Kasumi-1 (cell line): ENCODE measurements at regions not wholly inside any gene's neighbourhood (a gene's known extent, or its start where the extent isn't known, plus 50 kb on each side); places are given as distances from the start of the nearest gene placed in this dataset.
"Not testable (repeated sequence)": the region's sequence is repeated elsewhere in the genome, so short reads cannot be mapped to it uniquely, and the experiment has no call there.

ENCODE experiments used
- DNase-seq, 2 experiments: peaks; one replicate each; lab custom pipeline; 2025; lab: John Stamatoyannopoulos, UW

DNA sequence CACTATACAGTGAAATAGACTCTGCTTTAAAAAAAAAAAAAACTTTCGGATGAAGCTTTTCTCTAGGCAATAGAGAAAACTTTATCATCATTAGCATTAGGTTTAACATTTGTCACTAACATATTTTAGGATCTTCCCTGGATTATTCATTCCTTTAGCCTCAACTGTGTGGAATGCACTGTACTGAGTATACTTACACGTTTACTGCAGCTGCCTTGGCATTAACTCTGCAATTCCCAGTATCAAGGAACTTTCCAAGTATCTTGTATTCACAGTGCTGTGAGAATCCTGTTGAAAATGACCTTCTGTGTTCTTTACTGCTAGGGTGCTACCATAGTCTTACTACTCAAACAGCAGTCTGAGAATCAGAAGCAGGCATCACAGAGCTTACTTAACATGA is 328.2 kb upstream of the COL3A1 start:
- no peak for DNase-seq

DNA sequence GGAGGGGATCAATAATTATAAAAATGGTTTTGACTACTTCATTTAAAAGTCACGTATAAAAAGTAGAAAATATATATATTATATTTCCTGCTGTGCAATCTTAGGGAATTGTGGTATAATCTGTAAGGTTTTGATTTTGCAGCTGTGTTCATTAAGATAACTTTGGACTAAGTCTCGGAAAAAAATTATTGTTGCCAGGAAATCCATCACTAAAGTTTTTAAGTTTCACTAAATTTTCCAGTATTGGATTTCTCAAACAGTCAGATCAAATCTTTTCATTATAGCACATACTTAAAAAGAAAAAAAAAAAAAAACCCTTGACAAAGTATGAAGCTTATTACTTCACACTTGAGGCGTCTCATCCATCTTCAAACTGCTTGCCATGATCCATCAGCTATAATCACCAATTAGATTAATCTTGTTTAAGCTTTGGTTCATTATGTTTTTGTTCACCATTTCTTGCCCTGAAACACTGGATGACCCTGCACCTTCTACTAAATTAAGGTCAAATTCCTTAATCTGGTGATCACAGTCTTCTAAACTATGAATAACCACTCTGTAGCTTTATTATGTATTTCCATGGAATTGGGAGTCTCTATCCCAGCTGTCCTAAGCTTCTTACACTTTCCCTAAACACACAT is 326.6 kb upstream of the COL3A1 start:
- no peak for DNase-seq

DNA sequence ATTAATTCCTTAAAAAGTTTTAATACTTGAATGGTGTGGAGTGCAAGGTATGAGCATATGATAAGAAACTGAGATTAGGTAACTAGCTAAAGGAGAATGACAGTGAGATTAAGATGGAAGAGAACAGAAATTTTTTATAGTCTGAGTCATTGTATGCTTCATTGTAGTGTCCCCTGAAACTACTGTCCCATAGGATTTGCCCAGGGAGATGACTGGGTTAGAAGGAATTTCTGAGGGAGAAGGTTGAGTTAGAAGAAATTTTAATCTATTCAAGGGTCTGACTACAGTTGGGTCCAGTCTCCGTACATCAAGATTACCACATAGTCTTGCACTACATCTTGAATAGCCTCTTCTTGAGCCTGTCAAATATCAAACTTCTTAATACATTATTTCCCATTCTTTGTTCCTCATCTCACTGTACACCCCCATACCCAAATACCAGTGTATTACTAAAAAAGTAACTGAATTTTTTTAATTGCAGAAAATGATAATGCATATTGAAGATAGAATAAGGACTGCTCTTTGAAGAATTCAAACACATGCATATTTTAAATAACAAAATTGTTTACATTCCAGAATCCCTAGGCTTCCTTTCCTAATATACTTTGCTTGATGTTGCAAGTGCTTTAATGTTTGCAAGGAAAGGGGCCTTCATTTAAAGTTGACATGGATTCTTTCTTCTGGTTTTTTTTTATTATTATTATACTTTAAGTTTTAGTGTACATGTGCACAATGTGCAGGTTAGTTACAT is 314.3 kb upstream of the COL3A1 start:
- no peak for DNase-seq

DNA sequence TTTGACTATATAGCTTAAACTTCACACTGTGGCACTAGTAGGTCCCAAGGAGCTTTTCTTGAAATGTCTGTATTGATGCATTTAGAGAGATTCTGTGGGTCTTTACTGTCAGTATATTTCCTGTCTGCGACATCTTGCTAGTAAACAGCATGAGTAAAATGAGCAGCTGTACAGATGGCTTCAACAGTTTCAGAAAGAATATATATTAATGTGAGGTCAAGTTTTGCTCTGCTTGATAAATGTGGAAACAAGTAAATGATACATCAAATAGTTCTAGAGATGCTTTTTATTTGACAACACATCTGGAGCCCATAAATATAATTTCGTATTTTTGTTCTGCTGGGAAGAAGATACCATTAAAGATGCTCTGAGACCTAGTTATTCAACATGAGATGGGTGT is 310.9 kb upstream of the COL3A1 start:
- no peak for DNase-seq

DNA sequence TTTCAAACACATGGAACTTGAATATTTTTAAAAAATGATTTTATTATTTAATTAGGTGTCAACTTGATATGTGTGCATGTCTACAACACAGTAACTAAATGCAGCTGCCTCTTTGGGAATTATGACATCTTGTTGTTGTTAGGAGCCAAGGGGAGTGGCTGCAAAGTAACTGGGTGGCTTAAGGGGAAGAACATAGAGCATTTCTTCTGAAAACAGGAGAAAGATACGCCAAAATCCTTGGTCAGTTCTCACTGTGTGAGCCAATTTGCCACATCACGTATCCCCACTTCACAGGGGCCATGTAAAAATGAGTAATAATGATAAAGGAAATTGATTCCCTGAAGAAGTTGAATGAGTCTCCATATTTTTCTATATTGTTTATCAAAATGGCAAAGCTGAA is 309.8 kb upstream of the COL3A1 start:
- no peak for DNase-seq

DNA sequence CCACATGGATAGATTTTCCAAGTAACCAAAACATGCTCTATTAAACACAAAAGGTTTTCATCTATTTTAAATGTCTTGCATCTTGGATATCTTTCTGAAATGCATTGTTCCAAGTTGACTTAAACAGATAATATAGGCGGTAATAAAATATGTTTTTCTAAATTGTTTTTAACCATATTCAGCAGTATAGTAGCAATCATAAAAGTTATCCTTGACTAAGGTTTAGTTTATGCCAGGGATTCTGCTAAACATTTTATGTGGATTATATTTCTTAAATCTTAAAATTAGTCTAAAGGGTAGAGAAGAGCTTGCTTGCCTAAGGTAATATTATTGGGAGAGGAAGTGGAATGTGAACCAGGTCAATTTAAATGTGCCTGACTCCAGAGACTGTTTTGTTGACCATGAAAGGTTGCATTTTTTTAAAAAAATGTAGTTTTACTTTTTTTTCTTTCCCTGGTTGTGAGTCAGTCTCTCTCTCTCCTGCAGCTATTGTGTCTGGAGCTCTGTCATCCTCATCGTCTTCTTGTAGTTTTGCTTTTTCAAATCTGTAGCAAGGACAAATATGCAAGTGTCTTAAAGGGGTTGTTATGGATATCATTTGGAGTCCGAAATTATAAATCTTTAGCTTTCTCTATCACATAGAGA is 309.1 kb upstream of the COL3A1 start:
- DNase-seq: no peak

DNA sequence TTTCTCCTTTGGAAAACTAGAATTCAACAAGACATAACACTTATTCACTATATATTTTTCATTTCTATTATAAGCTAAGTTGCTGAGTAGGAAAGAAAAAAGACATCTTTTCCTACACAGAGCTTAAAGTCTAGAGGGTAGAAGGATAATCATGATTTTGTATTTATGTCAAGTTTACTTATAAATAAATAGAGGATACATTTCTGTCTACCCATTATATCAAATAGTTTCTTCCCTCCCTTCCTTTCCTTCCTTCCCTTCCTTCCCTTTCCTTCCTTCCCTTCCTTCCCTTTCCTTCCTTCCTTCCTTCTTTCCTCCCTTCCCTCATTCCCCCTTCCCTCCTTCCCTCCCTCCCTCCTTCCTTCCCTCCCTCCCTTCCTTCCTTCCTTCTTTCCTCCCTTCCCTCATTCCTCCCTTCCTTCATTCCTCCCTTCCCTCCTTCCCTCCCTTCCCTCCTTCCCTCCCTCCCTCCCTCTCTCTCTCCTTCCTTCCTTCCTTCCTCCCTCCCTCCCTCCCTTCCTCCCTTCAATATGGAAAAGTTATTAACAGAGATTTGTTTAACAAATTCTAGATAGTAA is 308.4 kb upstream of the COL3A1 start:
- DNase-seq: no peak

DNA sequence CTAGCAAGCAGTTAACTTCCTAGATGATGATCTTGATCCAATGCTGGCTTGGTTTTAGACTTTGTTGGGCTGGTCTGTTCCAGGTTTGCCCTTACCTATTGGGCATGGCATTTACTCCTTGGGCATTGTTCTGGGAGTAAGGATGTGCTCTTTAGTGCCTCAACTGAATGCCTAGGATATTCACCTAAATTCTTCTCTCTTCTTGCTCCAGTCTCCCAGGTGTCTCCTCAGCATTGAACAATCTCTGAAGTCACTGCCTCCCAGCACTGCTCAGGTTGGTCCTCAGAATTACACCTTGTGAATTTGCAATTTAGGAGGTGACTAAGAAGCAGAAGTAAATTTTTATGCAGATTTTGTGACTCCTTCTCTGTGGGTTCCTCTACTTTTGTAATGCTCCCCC is 307.7 kb upstream of the COL3A1 start:
- no peak for DNase-seq

DNA sequence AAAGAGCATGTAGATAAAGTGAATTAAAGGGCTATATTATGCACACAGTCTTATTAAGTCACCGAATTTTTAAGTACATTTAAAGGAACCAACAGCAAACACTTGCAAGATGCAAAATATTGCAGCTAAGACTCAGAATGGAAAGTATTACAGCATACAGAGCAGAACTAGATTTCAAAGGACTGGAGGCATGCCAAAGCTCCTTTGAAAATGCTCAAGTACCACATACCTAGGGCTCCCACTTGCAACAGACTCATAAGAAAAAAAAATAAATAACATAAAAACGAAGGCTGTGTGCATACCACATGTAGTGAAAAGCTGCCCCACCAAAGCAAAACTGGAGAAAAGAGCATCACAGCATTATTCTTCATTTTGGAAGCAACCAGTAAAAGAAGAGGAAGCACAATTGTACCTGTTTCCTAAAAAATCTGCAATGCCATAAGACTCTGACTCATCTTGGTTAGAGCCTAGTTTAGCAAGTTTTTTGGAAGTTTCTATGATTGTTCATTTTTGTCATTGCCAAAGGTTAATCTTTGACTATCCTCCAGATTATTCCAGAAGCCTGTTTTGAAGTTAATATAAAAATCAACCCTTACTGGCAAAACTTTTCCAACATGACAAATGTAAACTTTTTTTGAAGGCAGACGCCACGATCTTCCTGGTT is 306.0 kb upstream of the COL3A1 start:
- DNase-seq: no peak

DNA sequence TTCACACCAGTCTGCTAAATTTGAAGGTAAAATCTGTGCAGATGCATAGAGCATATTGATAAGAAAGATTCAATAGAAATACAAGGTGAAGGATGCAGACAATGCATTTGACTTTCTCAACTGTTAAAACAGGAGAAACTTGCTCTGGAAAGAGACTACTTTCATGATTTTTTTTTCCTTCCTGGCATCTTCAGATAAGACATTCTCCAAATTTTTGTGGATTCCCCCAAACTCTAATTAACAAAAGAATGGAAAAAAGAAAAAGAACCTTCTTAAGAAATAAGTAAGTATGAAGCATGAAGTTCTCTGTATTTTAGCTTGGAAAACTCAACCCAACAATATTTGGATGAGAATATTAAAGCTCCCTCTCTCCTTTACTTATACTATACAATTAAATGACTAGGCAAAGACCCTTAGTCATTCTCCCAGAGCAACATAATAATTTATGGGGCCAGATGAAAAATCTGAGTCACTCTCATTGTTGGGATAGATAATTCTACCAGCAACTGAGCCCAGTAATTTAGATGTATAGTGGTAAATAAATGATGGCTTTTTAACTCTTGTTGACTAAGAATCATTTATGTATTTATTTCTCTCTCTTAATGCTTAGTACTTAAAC is 298.7 kb upstream of the COL3A1 start:
- DNase-seq: no peak

DNA sequence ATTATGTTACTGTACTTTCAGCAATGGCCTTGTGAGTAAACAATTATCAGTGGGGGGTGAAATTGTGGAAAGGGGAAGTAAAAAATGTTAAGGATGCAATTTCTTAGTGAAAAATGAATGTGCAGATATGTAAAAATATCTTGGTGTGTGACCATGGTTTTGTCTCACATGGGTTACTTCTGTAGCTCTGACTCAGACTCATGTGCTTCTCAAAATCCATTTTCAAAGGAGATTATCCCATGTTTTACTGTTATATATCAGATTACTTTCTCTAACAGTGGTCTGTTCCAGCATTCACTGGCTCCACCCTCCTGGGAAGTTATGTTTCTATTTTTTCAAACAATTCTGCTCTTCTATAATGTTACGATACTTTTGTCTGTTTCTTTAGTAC is 298.2 kb upstream of the COL3A1 start:
- no peak for DNase-seq

DNA sequence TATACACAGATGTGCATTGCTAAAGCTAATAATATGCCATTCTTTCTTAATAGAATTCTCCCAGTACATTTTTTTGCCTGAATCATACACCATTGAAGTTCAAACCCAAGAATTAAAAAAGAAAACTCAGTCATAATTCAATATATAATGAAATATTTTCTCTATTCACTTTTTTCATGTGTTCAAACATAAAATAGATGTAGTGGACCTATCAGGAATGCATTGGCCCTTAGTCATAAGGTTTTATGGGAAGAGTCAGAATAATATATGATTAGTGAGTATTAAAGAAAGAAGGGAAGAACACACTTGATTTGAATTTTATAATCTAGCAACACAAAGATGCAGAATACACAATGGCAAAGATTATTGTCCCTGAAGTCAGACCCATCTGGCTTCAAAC is 297.0 kb upstream of the COL3A1 start:
- DNase-seq: no peak

DNA sequence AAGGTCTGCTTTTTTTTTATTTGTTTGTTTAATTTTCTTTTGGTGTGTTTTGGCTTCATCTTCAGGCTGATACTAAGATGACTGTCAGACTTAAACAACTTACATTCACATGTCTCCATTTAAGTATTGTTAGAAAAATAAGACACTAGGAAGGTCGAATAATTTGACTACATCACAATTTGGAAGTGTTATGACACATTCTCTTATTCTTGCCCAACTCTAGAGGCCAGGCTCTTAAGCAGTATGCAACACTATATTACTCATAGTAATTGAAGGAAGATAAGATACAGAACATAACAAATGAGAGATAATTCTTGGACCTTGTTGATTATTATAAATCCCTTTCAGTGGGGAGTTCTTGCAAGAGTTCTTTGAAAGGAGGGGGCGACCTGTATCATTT is 295.3 kb upstream of the COL3A1 start:
- no peak for DNase-seq

DNA sequence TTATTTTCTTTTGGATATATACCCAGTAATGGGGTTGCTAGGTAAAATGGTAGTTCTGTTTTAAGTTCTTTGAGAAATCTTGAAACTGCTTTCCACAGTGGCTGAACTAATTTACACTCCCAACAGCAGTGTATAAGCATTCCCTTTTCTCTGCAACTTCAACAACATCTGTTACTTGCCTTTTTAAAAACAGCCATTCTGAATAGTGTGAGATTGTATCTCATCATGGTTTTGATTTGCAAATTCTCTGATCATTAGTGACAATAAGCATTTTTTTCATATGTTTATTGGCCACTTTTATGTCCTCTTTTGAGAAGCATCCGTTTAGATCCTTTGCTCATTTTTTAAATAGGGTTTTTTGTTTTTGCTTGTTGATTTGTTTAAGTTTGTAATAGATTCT is 291.3 kb upstream of the COL3A1 start:
- no peak for DNase-seq

DNA sequence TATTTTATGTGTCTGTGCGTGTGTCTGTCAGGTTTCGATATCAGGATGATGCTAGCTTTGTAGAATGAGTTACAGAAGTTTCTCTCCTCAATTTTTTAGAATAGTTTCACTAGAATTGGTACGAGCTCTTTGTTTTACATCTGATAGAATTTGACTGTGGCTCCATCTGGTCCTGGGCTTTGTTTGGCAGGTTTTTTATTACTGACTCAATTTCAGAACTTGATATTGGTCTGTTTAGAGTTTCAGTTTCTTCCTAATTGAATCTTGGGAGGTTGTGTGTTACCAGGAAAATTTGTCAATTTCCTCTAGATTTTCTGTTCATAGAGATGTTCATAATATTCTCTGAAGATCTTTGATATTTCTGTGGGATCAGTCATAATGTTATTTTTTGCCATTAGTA is 289.4 kb upstream of the COL3A1 start:
- DNase-seq: no peak

DNA sequence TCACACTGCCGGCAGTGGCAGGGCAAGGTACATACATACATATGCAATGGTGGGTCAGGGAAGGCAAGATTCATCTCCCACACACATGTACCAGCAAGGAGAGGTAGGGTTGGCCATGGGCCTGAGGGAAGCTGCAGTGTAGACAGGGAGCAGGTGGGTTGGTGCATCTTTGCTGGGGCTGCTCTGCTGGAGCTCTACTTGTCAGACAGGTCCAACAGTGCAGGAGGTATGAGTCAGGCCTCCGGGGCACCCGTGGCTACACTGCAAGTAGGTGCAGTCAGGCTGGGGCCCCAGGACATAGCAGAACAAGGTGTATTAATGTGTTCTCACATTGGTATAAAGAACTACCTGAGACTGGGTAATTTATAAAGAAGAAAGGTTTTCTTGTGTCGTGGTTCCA is 281.1 kb upstream of the COL3A1 start:
- no peak for DNase-seq

DNA sequence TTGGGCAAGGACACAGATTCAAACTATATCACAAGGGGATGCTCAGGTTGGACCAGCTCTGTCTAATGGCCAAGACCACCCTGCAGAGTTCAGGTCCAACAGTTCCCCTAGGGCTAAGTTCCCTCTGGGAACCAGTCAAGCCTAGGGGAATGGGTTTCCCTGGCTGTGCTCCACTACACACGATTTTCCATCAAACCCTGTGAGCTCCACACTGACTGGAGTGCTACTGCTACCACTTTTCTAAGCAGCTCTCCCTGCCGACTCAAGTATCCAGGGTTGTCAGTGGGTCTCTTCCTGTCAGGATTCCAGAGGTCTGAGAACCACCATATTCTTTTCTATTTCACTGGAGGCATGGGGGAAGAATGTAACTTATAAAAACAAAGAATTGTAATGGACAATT is 280.4 kb upstream of the COL3A1 start:
- DNase-seq: no peak

DNA sequence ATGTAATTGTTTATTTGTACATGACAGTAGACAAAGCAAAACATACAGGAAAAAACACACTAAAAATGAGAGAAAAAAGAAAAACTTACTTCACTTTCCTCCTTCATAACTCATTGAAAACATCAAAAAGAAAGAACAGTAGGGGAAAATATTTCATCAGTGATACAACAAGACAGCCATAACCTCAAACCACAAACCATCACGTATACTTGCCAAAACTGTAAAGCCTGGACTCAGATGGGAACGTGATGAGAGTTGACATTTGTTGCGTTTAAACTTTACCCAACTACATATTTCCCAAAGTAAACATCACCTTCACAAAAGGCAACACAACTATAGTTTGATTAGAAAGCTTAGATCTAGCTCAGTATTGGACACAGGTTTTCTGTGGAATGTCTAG is 278.2 kb upstream of the COL3A1 start:
- DNase-seq: peak; percentile 11 to 26

DNA sequence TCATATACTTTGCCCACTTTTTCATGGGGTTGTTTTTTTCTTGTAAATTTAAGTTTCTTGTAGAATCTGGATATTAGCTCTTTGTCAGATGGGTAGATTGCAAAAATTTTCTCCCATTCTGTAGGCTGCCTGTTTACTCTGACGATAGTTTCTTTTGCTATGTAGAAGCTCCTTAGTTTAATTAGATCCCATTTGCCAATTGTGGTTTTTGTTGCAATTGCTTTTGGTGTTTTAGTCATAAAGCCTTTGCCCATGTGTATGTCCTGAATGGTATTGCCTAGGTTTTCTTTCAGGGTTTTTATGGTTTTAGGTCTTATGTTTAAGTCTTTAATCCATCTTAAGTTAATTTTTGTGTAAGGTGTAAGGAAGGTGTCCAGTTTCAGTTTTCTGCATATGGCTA is 276.0 kb upstream of the COL3A1 start:
- DNase-seq: not testable (repeated sequence)

DNA sequence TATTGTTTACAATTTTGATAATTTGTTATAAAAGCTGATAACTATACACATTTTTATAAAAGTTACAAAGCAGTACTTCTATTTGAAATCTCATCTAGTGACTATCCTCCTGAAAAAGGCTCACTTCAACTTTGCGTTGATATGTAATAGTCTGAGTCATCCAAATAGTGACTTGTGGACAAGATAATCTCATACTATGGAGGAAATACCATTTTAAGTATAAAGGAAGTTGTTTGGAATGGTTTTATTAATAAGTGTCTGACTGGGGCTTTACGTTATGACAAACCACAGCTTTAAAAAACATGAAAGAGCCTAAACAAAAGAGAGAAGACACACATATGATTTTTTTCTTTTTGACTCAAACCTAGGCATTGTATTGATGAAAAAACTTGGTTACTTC is 272.3 kb upstream of the COL3A1 start:
- DNase-seq: no peak

DNA sequence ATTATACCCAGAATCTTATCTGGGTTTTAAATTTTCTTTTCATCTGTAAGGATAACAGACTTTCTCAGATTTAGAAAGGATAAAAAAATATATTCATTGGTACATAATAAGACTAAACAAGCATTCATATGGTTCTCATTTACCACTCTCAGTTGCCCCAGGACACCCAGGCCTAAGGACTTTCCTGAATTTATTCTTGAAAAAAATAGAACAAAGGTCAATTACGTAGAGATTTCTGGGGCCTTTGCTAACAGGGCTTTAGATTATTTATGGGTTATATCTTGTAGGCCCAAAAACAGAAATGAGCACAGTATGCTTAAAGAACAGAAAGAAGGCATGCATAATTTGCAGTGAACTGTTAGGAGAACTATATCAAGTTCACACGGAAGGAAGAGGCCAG is 269.0 kb upstream of the COL3A1 start:
- DNase-seq: no peak

DNA sequence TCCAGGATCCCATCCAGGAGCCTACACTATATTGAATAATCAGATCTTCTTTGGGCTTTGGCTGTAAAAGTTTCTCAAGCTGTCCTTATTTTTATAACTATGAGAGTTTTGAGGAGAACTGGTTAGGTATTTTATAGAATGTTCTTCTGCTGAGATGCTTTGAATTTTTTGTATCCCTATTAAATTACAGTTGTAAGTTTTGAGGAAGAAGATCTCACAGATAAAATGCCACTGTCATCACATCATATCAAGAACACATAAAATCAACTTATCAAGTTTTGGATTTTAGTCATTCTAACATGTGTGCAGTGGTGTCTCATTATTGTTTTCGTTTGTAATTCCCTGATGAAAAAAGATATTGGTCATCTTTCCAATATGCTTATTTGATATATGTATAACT is 260.2 kb upstream of the COL3A1 start:
- DNase-seq: no peak
